H1 (cell line): ENCODE measurements at regions not wholly inside any gene's neighbourhood (a gene's known extent, or its start where the extent isn't known, plus 50 kb on each side); places are given as distances from the start of the nearest gene placed in this dataset.

Source experiments
- SAP30 ChIP-seq: fragments of 300-600 bp; sonication (generic); IDR thresholded peaks from 2 replicates; pipeline ENCODE4 v1.7.1; 2012; ENCODE audit warnings: low read length, moderate library complexity, mild to moderate bottlenecking, inconsistent platforms; ENCODE audit not compliant: insufficient read depth, insufficient replicate concordance
- SIN3A ChIP-seq, 2 experiments: IDR thresholded peaks in 1 of 2; conservative IDR thresholded peaks in 1 of 2; 2 replicates each; pipeline ENCODE4 v1.6.1; 2011 to 2012; ENCODE audit warnings: low read length in 2 of 2, improper control_type of control experiment in 1 of 2, low read depth in 1 of 2, mild to moderate bottlenecking in 1 of 2

- TF ChIP-seq SIN3A (conservative IDR thresholded peaks at IDR 0.05 in 1 of 2, IDR thresholded peaks at IDR 0.05 in 1 of 2; ENCODE audit: low read depth in 1 of 2, low read length in 2 of 2) (no peak), SAP30 (no peak)
Observed at GRCh38 chr1:84083307-84083706, 60.8 kb upstream of the PRKACB start (continued).
